GM19324 (cell line): ENCODE measurements at regions not wholly inside any gene's neighbourhood (a gene's known extent, or its start where the extent isn't known, plus 50 kb on each side); places are given as distances from the start of the nearest gene placed in this dataset.
"Not testable (repeated sequence)": the region's sequence is repeated elsewhere in the genome, so short reads cannot be mapped to it uniquely, and the experiment has no call there.

Experiments used
- ATAC-seq: cut with Tn5 transposase; IDR thresholded peaks from one replicate; pipeline ENCODE4 v1.9.1; 2021; ENCODE audit warnings: mild to moderate bottlenecking, moderate library complexity; ENCODE audit not compliant: unreplicated experiment, low FRiP score

DNA sequence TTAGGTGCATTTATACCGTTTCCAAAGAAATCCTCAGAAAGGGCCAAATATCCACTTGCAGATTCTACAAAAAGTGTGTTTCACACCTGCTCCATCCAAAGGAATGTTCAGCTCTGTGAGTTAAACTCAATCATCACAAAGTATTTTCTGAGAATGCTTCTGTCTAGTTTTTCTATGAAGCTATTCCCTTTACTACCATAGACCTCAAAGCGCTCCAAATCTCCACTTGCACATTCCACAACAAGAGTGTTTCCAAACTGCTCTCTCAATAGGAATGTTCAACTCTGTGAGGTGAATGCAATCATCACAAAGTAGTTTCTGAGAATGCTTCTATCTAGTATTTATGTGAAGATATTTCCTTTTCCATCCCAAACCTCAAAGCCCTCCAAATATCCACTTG, 412.7 kb upstream of the WSB1 start:
- not testable (repeated sequence) for ATAC-seq

- ATAC-seq: peak; percentile 73
Observed at GRCh38 chr17:26882097-26882761, 411.7 kb upstream of the WSB1 start.

DNA sequence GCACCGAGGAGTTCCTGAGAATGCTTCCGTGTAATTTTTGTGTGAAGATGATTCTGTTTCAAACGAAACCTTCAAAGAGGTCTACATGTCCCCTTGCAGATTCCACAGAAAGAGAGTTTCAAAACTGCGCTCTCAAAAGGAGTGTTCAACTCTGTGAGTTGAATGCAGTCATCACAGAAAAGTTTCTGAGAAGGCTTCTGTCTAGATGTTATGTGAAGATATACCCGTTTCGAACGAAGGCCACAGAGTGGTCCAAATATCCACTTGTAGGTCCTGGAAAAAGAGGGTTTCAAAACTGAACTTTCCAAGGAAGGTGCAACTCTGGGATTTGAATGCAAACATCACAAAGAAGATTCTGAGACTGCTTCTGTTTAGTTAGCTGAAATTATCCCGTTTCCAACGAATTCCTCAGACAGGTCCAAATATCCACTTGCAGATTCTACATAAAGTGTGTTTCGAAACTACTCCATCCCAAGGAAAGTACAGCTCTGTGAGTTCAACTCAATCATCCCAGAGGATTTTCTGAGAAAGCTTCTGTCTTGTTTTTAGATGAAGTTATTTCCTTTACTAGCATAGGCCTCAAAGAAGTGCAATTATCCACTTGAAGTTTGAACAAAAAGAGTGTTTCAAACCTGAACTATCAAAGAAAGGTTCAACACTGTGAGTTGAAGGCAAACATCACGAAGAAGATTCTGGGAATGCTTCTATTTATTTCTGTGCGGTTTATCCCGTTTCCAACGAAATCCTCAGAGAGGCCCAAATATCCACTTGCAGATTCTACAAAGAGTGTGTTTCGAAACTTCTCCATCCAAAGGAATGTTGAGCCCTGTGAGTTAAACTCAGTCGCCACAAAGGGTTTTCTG, 409.8 kb upstream of the WSB1 start:
- ATAC-seq: peak; percentile 21

DNA sequence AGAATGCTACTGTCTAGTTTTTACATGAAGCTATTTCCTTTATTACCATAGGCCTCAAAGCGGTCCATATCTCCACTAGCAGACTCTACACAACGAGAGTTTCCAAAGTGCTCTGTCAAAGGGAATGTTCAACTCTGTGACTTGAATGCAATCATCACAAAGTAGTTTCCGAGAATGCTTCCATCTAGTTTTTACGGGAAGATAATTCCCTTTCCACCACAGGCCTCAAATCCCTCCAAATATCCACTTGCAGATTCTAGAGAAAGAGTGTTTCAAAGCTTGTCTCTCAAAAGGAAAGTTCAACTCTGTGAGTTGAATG, 409.2 kb upstream of the WSB1 start:
- peak; percentile 34 for ATAC-seq

GRCh38 chr17:26885244-26885970, 408.5 kb upstream of the WSB1 start:
- peak; percentile 21 for ATAC-seq
